Mucosa of descending colon (tissue), 3 donors: ENCODE measurements at regions not wholly inside any gene's neighbourhood (a gene's known extent, or its start where the extent isn't known, plus 50 kb on each side); places are given as distances from the start of the nearest gene placed in this dataset.
A peak's percentile ranks its signal among the peaks of the same experiment; 100 is the strongest.
"Not testable (repeated sequence)": the region's sequence is repeated elsewhere in the genome, so short reads cannot be mapped to it uniquely, and the experiment has no call there.

ENCODE experiments used
- ATAC-seq: fragments of 200-7000 bp; cut with Tn5 transposase; one replicate; pipeline ENCODE4 v1.9.1; 2020; ENCODE audit warnings: mild to moderate bottlenecking, moderate library complexity
- DNase-seq, 3 donors: peaks; one replicate each; pipeline ENCODE4 v3.0.0-alpha.2; 2020
- H3K36me3 ChIP-seq: fragments of 200-600 bp; one replicate; pipeline ENCODE4 v1.8.0; 2021; ENCODE audit warnings: low read depth, mild to moderate bottlenecking
- H3K4me1 ChIP-seq: fragments of 200-600 bp; one replicate; pipeline ENCODE4 v1.8.0; 2021; ENCODE audit warnings: low read depth, mild to moderate bottlenecking
- H3K4me3 ChIP-seq: fragments of 200-600 bp; one replicate; pipeline ENCODE4 v1.8.0; 2021; ENCODE audit warnings: mild to moderate bottlenecking
- H3K9me3 ChIP-seq: fragments of 200-600 bp; one replicate; pipeline ENCODE4 v1.8.0; 2021; ENCODE audit warnings: mild to moderate bottlenecking
- CTCF ChIP-seq: fragments of 200-600 bp; IDR thresholded peaks from one replicate; pipeline ENCODE4 v1.8.0; 2022; ENCODE audit warnings: antibody characterized with exemption, mild to moderate bottlenecking
- intact Hi-C, 2 donors: fragments of 100-400 bp; cut with DNase I in 1 of 2; cut with micrococcal nuclease in 1 of 2; formaldehyde crosslinking; loops; one replicate each; pipeline versions ENCODE4 v1.11.0 to v1.11.1; 2022; cut with DNase I, micrococcal nuclease
- donor health status: DM: no; HTN: no; CAD: no; lungs with moderate emphysema.
- donor health status: DM: no; HTN: no; CAD: no.
- donor health status: DM: no; HTN: yes; CAD: no.

- Histone ChIP-seq H3K9me3 (no peaks in the 10 kb centered on the region), H3K36me3 (no peaks in the 10 kb centered on the region), H3K4me3 (no peak overlapping the region), H3K4me1 (no peaks in the 10 kb centered on the region)
- no peak for TF ChIP-seq CTCF
- DNase-seq: peak in 1 of 3 donors; percentile 21
- peak; percentile 67 for ATAC-seq
- intact Hi-C loops: no loop called here
These were observed 65.2 kb upstream of the IFNLR1 start for GRCh38 chr1:24252185-24252780.

GRCh38 chr1:24251501-24251900 lies 64.4 kb upstream of the IFNLR1 start:
- no peak overlapping the region for H3K4me3 ChIP-seq
- intact Hi-C loops: no loop called here
- no peaks in the 10 kb centered on the region for H3K36me3 ChIP-seq
- no peaks in the 10 kb centered on the region for H3K4me1 ChIP-seq
- DNase-seq: no peak
- H3K9me3 ChIP-seq: no peaks in the 10 kb centered on the region
- ATAC-seq: no peak
- no peak for TF ChIP-seq CTCF

GRCh38 chr1:24250791-24251190 lies 63.7 kb upstream of the IFNLR1 start:
- ATAC-seq (no peak), DNase-seq (no peak)
- Histone ChIP-seq H3K9me3 (no peaks in the 10 kb centered on the region), H3K4me3 (no peak overlapping the region), H3K4me1 (no peaks in the 10 kb centered on the region), H3K36me3 (no peaks in the 10 kb centered on the region)
- intact Hi-C loops: no loop called here
- TF ChIP-seq CTCF: no peak

- Histone ChIP-seq H3K4me3 (no peak overlapping the region), H3K36me3 (no peaks in the 10 kb centered on the region), H3K4me1 (no peaks in the 10 kb centered on the region), H3K9me3 (no peaks in the 10 kb centered on the region)
- no peak for TF ChIP-seq CTCF
- intact Hi-C loops: no loop called here
- no peak for ATAC-seq
- DNase-seq: no peak
These were observed 63.1 kb upstream of the IFNLR1 start for GRCh38 chr1:24250224-24250623.

GRCh38 chr1:24248859-24249258 lies 61.8 kb upstream of the IFNLR1 start:
- ATAC-seq (no peak), DNase-seq (no peak)
- intact Hi-C loops: no loop called here
- Histone ChIP-seq H3K36me3 (no peaks in the 10 kb centered on the region), H3K4me3 (no peak overlapping the region), H3K4me1 (no peaks in the 10 kb centered on the region), H3K9me3 (no peaks in the 10 kb centered on the region)
- TF ChIP-seq CTCF: no peak

GRCh38 chr1:24247337-24247736 lies 60.2 kb upstream of the IFNLR1 start:
- intact Hi-C loops, H3K4me3 ChIP-seq, H3K36me3 ChIP-seq, H3K4me1 ChIP-seq, ATAC-seq, DNase-seq, H3K9me3 ChIP-seq: not testable (repeated sequence)
